ENCODE measurements at regions not wholly inside any gene's neighbourhood (a gene's known extent, or its start where the extent isn't known, plus 50 kb on each side); places are given as distances from the start of the nearest gene placed in this dataset.

GRCh38 chr2:60648191-60648590 is 94.7 kb upstream of the BCL11A start:
- no peak overlapping the region for H3K4me3 ChIP-seq (replicated peaks in 1 of 2; ENCODE audit: low read depth in 2 of 2, low read length in 2 of 2)
- TF ChIP-seq CTCF (IDR thresholded peaks at IDR 0.05; ENCODE audit: low read depth, low read length): no peak
- no peak for DNase-seq (ENCODE audit: low read depth in 2 of 2)

- DNase-seq (ENCODE audit: low read depth in 2 of 2): no peak
- no peak for TF ChIP-seq CTCF (IDR thresholded peaks at IDR 0.05; ENCODE audit: low read depth, low read length)
- H3K4me3 ChIP-seq (replicated peaks in 1 of 2; ENCODE audit: low read depth in 2 of 2, low read length in 2 of 2): no peak overlapping the region
These were observed 96.3 kb upstream of the BCL11A start for GRCh38 chr2:60649721-60650120.

GRCh38 chr2:60652832-60653340 is 99.4 kb upstream of the BCL11A start:
- H3K4me3 ChIP-seq (replicated peaks in 1 of 2; ENCODE audit: low read depth in 2 of 2, low read length in 2 of 2): no peak overlapping the region
- no peak for DNase-seq (ENCODE audit: low read depth in 2 of 2)
- no peak for TF ChIP-seq CTCF (IDR thresholded peaks at IDR 0.05; ENCODE audit: low read depth, low read length)

GRCh38 chr2:60657673-60658072 is 98.4 kb upstream of the PAPOLG start:
- no peak for DNase-seq (ENCODE audit: low read depth in 2 of 2)
- no peak for TF ChIP-seq CTCF (IDR thresholded peaks at IDR 0.05; ENCODE audit: low read depth, low read length)
- H3K4me3 ChIP-seq (replicated peaks in 1 of 2; ENCODE audit: low read depth in 2 of 2, low read length in 2 of 2): no peak overlapping the region

- DNase-seq (ENCODE audit: low read depth in 2 of 2): no peak
- no peak for TF ChIP-seq CTCF (IDR thresholded peaks at IDR 0.05; ENCODE audit: low read depth, low read length)
- H3K4me3 ChIP-seq (replicated peaks in 1 of 2; ENCODE audit: low read depth in 2 of 2, low read length in 2 of 2): no peak overlapping the region
These were observed 97.0 kb upstream of the PAPOLG start for GRCh38 chr2:60659026-60659425.

- no peak for TF ChIP-seq CTCF (IDR thresholded peaks at IDR 0.05; ENCODE audit: low read depth, low read length)
- H3K4me3 ChIP-seq (replicated peaks in 1 of 2; ENCODE audit: low read depth in 2 of 2, low read length in 2 of 2): no peak overlapping the region
- DNase-seq (ENCODE audit: low read depth in 2 of 2): no peak
These were observed 94.9 kb upstream of the PAPOLG start for GRCh38 chr2:60661073-60661738.

GRCh38 chr2:60662781-60663180 is 93.3 kb upstream of the PAPOLG start:
- TF ChIP-seq CTCF (IDR thresholded peaks at IDR 0.05; ENCODE audit: low read depth, low read length): no peak
- DNase-seq (ENCODE audit: low read depth in 2 of 2): no peak
- no peak overlapping the region for H3K4me3 ChIP-seq (replicated peaks in 1 of 2; ENCODE audit: low read depth in 2 of 2, low read length in 2 of 2)

Measured in cardiac fibroblast (primary cell).